Keratinocyte (primary cell): ENCODE measurements at regions not wholly inside any gene's neighbourhood (a gene's known extent, or its start where the extent isn't known, plus 50 kb on each side); places are given as distances from the start of the nearest gene placed in this dataset.
"Not testable (repeated sequence)": the region's sequence is repeated elsewhere in the genome, so short reads cannot be mapped to it uniquely, and the experiment has no call there.

Experiments used
- CTCF ChIP-seq, 3 experiments: IDR thresholded peaks in 1 of 3; conservative IDR thresholded peaks in 1 of 3; optimal IDR thresholded peaks in 1 of 3; 2 replicates in 2 of 3; 3 replicates in 1 of 3; pipeline versions ENCODE3 to v1.5.1; 2011; ENCODE audit warnings: low read length in 3 of 3, mild to moderate bottlenecking in 3 of 3, moderate library complexity in 2 of 3, control low read depth in 1 of 3, inconsistent platforms in 1 of 3; ENCODE audit not compliant: insufficient read depth in 2 of 3; ENCODE audit errors: extremely low read depth in 1 of 3
- EZH2 ChIP-seq: IDR thresholded peaks from one replicate; pipeline ENCODE4 v1.6.1; 2012; ENCODE audit warnings: inconsistent platforms, mild to moderate bottlenecking, low read length, moderate library complexity

GRCh38 chr5:100983601-100984000, 80.5 kb upstream of the ST8SIA4 start:
- TF ChIP-seq CTCF (optimal IDR thresholded peaks at IDR 0.05 in 1 of 3, IDR thresholded peaks at IDR 0.05 in 1 of 3, conservative IDR thresholded peaks at IDR 0.05 in 1 of 3; ENCODE audit: extremely low read depth in 1 of 3, insufficient read depth in 2 of 3, low read length in 3 of 3); EZH2: not testable (repeated sequence)
